ENCODE measurements at regions not wholly inside any gene's neighbourhood (a gene's known extent, or its start where the extent isn't known, plus 50 kb on each side); places are given as distances from the start of the nearest gene placed in this dataset.

- no peak overlapping the region for H3K4me3 ChIP-seq (ENCODE audit: severe bottlenecking)
- H3K4me1 ChIP-seq (ENCODE audit: insufficient read depth, poor library complexity, severe bottlenecking): no peaks in the 10 kb centered on the region
- no peaks in the 10 kb centered on the region for H3K27me3 ChIP-seq (ENCODE audit: insufficient read depth, poor library complexity, severe bottlenecking)
- H3K9me3 ChIP-seq (ENCODE audit: severe bottlenecking): no peaks in the 10 kb centered on the region
- no peak for ATAC-seq (ENCODE audit: low read depth)
- DNase-seq (ENCODE audit: low spot score): no peak
- no peak overlapping the region for H3K27ac ChIP-seq (ENCODE audit: poor library complexity, severe bottlenecking)
- no peaks in the 10 kb centered on the region for H3K36me3 ChIP-seq (ENCODE audit: low read depth)
- no peak for TF ChIP-seq CTCF (IDR thresholded peaks at IDR 0.05; ENCODE audit: poor library complexity, severe bottlenecking)
Measured at GRCh38 chr21:23543333-23543732, 2063.9 kb downstream of the MRPL39 start.

GRCh38 chr21:23542097-23542496, 2065.2 kb downstream of the MRPL39 start:
- TF ChIP-seq CTCF (IDR thresholded peaks at IDR 0.05; ENCODE audit: poor library complexity, severe bottlenecking): no peak
- H3K4me1 ChIP-seq (ENCODE audit: insufficient read depth, poor library complexity, severe bottlenecking): no peaks in the 10 kb centered on the region
- no peaks in the 10 kb centered on the region for H3K36me3 ChIP-seq (ENCODE audit: low read depth)
- no peak for DNase-seq (ENCODE audit: low spot score)
- ATAC-seq (ENCODE audit: low read depth): no peak
- H3K27me3 ChIP-seq (ENCODE audit: insufficient read depth, poor library complexity, severe bottlenecking): no peaks in the 10 kb centered on the region
- no peak overlapping the region for H3K27ac ChIP-seq (ENCODE audit: poor library complexity, severe bottlenecking)
- H3K4me3 ChIP-seq (ENCODE audit: severe bottlenecking): no peak overlapping the region
- H3K9me3 ChIP-seq (ENCODE audit: severe bottlenecking): no peaks in the 10 kb centered on the region

- no peaks in the 10 kb centered on the region for H3K27me3 ChIP-seq (ENCODE audit: insufficient read depth, poor library complexity, severe bottlenecking)
- no peaks in the 10 kb centered on the region for H3K36me3 ChIP-seq (ENCODE audit: low read depth)
- DNase-seq (ENCODE audit: low spot score) (no peak), ATAC-seq (ENCODE audit: low read depth) (no peak)
- no peaks in the 10 kb centered on the region for H3K4me1 ChIP-seq (ENCODE audit: insufficient read depth, poor library complexity, severe bottlenecking)
- H3K4me3 ChIP-seq (ENCODE audit: severe bottlenecking): no peak overlapping the region
- H3K27ac ChIP-seq (ENCODE audit: poor library complexity, severe bottlenecking): no peak overlapping the region
- no peak for TF ChIP-seq CTCF (IDR thresholded peaks at IDR 0.05; ENCODE audit: poor library complexity, severe bottlenecking)
- no peaks in the 10 kb centered on the region for H3K9me3 ChIP-seq (ENCODE audit: severe bottlenecking)
Measured at GRCh38 chr21:23541571-23541970, 2065.7 kb downstream of the MRPL39 start.

- TF ChIP-seq CTCF (IDR thresholded peaks at IDR 0.05; ENCODE audit: poor library complexity, severe bottlenecking): no peak
- DNase-seq (ENCODE audit: low spot score) (no peak), ATAC-seq (ENCODE audit: low read depth) (no peak)
- Histone ChIP-seq H3K27me3 (ENCODE audit: insufficient read depth, poor library complexity, severe bottlenecking) (peaks cover 4% of the 10 kb centered on the region), H3K27ac (ENCODE audit: poor library complexity, severe bottlenecking) (no peak overlapping the region), H3K36me3 (ENCODE audit: low read depth) (no peaks in the 10 kb centered on the region), H3K4me1 (ENCODE audit: insufficient read depth, poor library complexity, severe bottlenecking) (no peaks in the 10 kb centered on the region), H3K4me3 (ENCODE audit: severe bottlenecking) (no peak overlapping the region), H3K9me3 (ENCODE audit: severe bottlenecking) (no peaks in the 10 kb centered on the region)
Measured at GRCh38 chr21:23534850-23535249, 2072.4 kb downstream of the MRPL39 start.

- no peak for ATAC-seq (ENCODE audit: low read depth)
Measured at GRCh38 chr21:23531444-23531843, 2075.8 kb downstream of the MRPL39 start.

More at GRCh38 chr21:23531444-23531843, 2075.8 kb downstream of the MRPL39 start:
- H3K9me3 ChIP-seq (ENCODE audit: severe bottlenecking): no peaks in the 10 kb centered on the region
- H3K27ac ChIP-seq (ENCODE audit: poor library complexity, severe bottlenecking): no peak overlapping the region
- H3K36me3 ChIP-seq (ENCODE audit: low read depth): no peaks in the 10 kb centered on the region
- no peaks in the 10 kb centered on the region for H3K4me1 ChIP-seq (ENCODE audit: insufficient read depth, poor library complexity, severe bottlenecking)
- no peak for DNase-seq (ENCODE audit: low spot score)
- H3K27me3 ChIP-seq (ENCODE audit: insufficient read depth, poor library complexity, severe bottlenecking): peaks cover 4% of the 10 kb centered on the region
- H3K4me3 ChIP-seq (ENCODE audit: severe bottlenecking): no peak overlapping the region
- no peak for TF ChIP-seq CTCF (IDR thresholded peaks at IDR 0.05; ENCODE audit: poor library complexity, severe bottlenecking)

Measured in RWPE2 (cell line).